HPDE6-E6E7 (cell line): ENCODE measurements at regions not wholly inside any gene's neighbourhood (a gene's known extent, or its start where the extent isn't known, plus 50 kb on each side); places are given as distances from the start of the nearest gene placed in this dataset.

Experiments
- DNase-seq: peaks from one replicate; pipeline ENCODE4 v3.0.0; 2011; ENCODE audit warnings: missing footprints; ENCODE audit errors: extremely low spot score

DNA sequence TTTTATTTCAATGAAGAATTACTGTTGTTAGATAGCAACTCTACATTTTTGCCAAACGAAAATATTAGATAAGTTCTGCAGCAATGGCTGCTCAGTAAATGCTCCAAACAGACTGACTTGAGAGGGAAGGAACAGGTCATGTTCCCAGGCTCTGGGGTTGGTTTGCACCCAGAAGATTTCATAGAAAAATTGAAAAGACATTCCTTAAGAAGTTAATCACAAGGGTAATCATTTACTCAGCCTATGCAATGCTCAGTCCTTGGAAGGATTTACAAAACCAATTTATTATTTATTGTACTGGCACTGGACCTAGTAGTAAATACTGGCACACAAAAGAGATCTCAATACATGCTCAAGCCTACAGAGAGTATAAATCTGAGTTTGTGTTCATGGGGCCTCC, 179.1 kb upstream of the MTNR1B start:
- DNase-seq: no peak

- DNase-seq: no peak
Observed at GRCh38 chr11:92790926-92791616, 178.4 kb upstream of the MTNR1B start.

GRCh38 chr11:92791886-92792285, 177.6 kb upstream of the MTNR1B start:
- DNase-seq: no peak

- DNase-seq: no peak
Observed at GRCh38 chr11:92793189-92793588, 176.3 kb upstream of the MTNR1B start.

GRCh38 chr11:92794783-92795182, 174.7 kb upstream of the MTNR1B start:
- DNase-seq: no peak

DNA sequence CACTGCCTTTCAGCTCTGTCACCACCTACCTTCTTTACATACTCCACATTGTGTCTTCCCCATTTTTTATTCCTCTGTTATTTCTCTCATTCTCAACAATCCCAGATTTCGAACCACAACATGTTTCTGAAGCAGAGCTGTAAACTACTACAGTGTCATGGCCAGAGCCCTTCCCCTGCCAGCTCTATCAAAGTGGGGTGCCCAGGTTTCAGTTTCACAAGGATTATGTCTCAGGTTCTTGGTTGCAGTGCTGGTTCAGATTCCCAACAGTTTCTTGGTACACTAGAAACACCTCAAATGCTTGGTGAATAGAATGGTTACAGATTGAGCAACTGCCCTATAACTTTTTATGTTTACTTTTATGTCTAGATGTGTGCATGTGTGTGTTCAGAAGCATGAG, 172.7 kb upstream of the MTNR1B start:
- DNase-seq: no peak

DNA sequence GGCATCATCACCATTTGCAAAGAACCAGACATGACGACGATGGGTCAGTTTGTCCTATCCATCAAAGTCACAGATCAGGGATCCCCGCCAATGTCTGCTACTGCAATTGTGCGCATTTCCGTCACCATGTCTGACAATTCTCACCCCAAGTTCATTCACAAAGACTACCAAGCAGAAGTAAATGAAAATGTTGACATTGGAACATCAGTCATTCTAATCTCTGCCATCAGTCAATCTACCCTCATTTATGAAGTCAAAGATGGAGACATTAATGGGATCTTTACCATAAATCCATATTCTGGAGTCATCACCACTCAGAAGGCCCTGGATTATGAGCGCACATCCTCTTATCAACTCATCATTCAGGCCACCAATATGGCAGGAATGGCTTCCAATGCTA, 171.6 kb upstream of the MTNR1B start:
- DNase-seq: no peak

- no peak for DNase-seq
Observed at GRCh38 chr11:92801685-92802084, 167.8 kb upstream of the MTNR1B start.

- DNase-seq: no peak
Observed at GRCh38 chr11:92802644-92803043, 166.8 kb upstream of the MTNR1B start.

GRCh38 chr11:92803391-92803790, 166.1 kb upstream of the MTNR1B start:
- DNase-seq: no peak

- no peak for DNase-seq
Observed at GRCh38 chr11:92804388-92804966, 165.0 kb upstream of the MTNR1B start.

- DNase-seq: no peak
Observed at GRCh38 chr11:92808022-92808421, 161.4 kb upstream of the MTNR1B start.

DNA sequence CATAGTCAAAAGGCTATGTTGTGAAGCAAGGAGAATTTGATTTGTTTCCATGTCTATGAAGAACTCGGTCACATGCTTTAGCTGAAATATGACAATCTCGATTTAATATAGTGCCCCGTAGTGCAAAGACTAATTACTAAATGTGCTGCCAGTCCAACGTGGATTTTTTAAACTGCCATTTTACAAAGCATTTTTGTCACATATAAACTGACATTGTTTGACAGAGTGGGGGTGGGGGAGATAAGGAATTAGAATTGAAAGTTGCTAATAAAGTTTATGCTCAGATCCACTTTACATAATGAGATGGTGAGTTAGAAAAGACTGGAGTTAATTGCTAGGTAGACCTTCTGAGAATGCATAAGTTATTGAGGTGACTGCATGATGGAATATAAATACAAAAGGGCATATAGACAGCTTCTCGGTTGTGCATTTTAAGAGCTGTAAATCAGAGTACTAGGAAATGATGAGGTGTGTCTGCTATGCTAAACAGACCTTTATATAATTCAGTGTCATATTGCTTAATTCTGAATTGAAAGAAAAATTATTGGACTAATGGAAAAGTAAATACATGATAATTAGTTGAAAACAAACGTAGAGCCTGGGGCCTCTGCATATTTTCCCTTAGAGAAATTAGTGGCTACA, 158.9 kb upstream of the MTNR1B start:
- no peak for DNase-seq

DNA sequence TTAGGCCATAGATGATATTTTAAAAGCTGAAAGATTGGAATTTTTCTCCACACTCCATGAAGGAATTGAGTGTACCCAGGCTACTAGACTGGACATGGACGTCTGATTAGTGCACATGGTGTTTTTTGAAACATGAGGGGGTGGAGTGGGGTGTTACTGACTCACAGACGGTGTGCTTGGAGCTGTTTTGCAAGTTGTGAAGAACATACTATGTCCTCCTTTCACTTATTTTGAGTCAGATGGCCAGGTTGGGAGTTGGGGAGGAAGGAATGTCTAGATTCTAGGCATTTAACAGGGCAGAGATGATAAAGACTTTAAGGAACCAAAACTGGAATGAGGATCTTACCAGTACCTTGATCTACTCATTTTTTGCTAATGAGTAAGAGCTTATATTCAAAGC, 158.1 kb upstream of the MTNR1B start:
- DNase-seq: no peak

GRCh38 chr11:92812841-92813240, 156.6 kb upstream of the MTNR1B start:
- DNase-seq: no peak

DNA sequence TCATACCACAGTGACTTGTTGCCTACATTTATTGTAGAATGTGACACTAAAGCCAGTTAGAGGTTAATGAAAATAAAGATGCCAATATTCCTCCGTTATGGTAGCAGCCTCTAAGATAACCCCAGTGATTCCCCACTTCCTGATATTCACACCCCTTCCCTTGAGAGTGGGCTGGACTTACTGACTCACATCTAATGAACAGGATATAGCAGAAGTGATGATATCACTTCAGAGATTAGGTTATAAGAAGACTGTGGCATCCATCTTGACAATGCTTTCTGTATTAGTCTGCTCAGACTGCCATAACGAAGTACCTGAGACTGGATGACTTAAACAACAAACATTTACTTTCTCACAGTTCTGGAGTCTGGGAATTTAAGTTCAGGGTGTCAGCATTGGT, 149.6 kb upstream of the MTNR1B start:
- no peak for DNase-seq

DNA sequence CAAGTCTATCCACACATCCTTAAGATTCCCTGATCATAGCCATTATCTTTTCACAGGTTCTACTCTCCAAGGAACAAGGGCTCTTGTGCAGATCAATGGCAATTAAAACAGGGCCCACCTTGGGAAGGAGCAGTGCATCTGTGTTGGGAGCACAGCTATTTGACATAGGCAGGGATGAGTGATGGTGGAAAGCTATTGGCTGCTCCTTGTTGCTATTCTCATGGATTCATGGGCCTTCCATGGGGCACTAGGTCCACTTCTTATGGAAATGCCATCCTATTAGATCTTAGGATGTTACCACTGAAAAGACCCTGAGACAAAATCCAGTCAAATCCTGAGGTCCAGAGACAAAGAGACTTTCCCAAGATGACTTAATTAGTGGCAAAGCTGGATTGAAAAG, 148.6 kb upstream of the MTNR1B start:
- DNase-seq: no peak

DNA sequence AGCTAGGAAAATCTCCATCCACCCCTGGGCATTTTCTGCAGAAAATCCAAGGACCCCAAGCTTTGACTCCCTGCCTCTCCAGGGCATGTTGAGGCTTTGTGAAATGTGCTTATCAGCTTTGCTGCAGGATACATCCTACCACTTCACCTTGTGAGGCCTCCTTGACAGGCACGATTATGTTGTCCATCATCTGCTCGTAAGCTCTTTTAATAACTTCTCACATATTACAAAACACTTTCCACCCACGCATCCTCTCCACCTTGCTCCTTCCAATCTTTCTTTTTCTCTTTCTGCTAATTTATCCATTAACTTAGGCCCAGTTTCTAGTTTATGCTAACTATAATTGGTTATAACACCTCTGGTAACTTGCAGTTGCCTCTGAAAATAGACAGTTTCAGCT, 147.0 kb upstream of the MTNR1B start:
- no peak for DNase-seq

DNA sequence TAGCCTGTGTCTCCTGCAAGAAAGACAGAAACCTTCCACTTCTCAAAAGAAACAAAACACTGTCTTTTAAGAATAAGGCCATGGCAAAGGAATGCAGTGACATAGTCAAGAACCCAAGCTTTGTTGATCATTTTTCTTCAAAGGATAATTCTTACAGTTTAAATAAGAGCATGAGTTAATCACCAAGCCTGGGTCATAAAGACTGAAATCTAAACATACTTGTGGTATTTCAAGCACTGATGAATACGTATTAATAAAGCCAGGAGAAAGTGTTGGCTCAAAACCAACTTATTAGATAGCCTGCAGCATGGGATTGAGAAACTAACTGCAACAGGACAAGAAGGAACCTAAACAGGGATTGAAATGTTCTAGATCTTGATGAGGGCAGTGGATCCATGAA, 143.3 kb upstream of the MTNR1B start:
- DNase-seq: no peak

DNA sequence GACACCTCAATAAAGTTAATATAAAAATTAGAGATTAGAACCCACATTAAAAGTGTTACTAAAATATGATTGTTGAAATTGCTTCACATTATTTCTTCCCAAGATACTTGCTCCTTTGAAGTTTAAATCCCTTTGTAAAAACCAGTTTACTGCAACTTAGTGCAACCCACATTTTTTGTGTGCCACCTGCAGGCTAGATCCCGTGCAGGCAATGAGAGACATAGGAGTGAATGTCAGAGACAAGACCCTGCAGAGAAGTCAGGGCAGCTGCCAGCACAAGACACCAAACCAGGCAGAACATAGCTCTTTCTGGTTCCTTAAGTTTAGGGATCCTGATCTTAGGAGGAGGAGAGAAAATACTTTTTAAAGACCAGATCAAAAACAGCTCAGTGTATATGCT, 142.8 kb upstream of the MTNR1B start:
- no peak for DNase-seq

GRCh38 chr11:92827132-92827531, 142.3 kb upstream of the MTNR1B start:
- DNase-seq: no peak

GRCh38 chr11:92828556-92828955, 140.9 kb upstream of the MTNR1B start:
- DNase-seq: no peak

- no peak for DNase-seq
Observed at GRCh38 chr11:92829121-92829520, 140.3 kb upstream of the MTNR1B start.
